ENCODE measurements at regions not wholly inside any gene's neighbourhood (a gene's known extent, or its start where the extent isn't known, plus 50 kb on each side); places are given as distances from the start of the nearest gene placed in this dataset.
"Not testable (repeated sequence)": the region's sequence is repeated elsewhere in the genome, so short reads cannot be mapped to it uniquely, and the experiment has no call there.

GRCh38 chr20:53863535-53863922 lies 206.9 kb downstream of the BCAS1 start:
- H3K4me3 ChIP-seq (ENCODE audit: low read depth in 1 of 3, low read length in 3 of 3); FAIRE-seq; DNase-seq; H3K36me3 ChIP-seq (ENCODE audit: control insufficient read depth in 3 of 3, insufficient read depth in 2 of 3, low read depth in 1 of 3, low read length in 3 of 3); H3K9me3 ChIP-seq (ENCODE audit: control insufficient read depth in 2 of 2, insufficient read depth in 1 of 2, low read depth in 1 of 2, low read length in 1 of 2); H3K27me3 ChIP-seq (ENCODE audit: control insufficient read depth in 3 of 3, insufficient read depth in 3 of 3, low read length in 3 of 3): not testable (repeated sequence)
- H3K27ac ChIP-seq (ENCODE audit: low read depth in 1 of 3, low read length in 2 of 3): peak overlapping the region in 1 of 3 donors; percentile 26
- 69 to 88% (median 73%) methylated on average over 3 of the region's 3 CpGs for WGBS, 3 donors
- peaks cover 3 to 31% (median 10%) of the 10 kb centered on the region in 3 donors for H3K4me1 ChIP-seq (ENCODE audit: control insufficient read depth in 3 of 3, insufficient read depth in 2 of 3, low read depth in 1 of 3, low read length in 2 of 3)

- not testable (repeated sequence) for H3K36me3 ChIP-seq (ENCODE audit: control insufficient read depth in 3 of 3, insufficient read depth in 2 of 3, low read depth in 1 of 3, low read length in 3 of 3); H3K4me3 ChIP-seq (ENCODE audit: low read depth in 1 of 3, low read length in 3 of 3); H3K9me3 ChIP-seq (ENCODE audit: control insufficient read depth in 2 of 2, insufficient read depth in 1 of 2, low read depth in 1 of 2, low read length in 1 of 2); DNase-seq; H3K27me3 ChIP-seq (ENCODE audit: control insufficient read depth in 3 of 3, insufficient read depth in 3 of 3, low read length in 3 of 3); H3K27ac ChIP-seq (ENCODE audit: low read depth in 1 of 3, low read length in 2 of 3); FAIRE-seq
- H3K4me1 ChIP-seq (ENCODE audit: control insufficient read depth in 3 of 3, insufficient read depth in 2 of 3, low read depth in 1 of 3, low read length in 2 of 3): peaks cover 3 to 34% (median 10%) of the 10 kb centered on the region in 3 donors
- 68 to 79% (median 77%) methylated on average over 5 of the region's 5 CpGs for WGBS, 3 donors
Measured at GRCh38 chr20:53863039-53863438, 207.4 kb downstream of the BCAS1 start.

- DNase-seq; H3K4me3 ChIP-seq (ENCODE audit: low read depth in 1 of 3, low read length in 3 of 3); FAIRE-seq; H3K36me3 ChIP-seq (ENCODE audit: control insufficient read depth in 3 of 3, insufficient read depth in 2 of 3, low read depth in 1 of 3, low read length in 3 of 3); H3K27ac ChIP-seq (ENCODE audit: low read depth in 1 of 3, low read length in 2 of 3); H3K9me3 ChIP-seq (ENCODE audit: control insufficient read depth in 2 of 2, insufficient read depth in 1 of 2, low read depth in 1 of 2, low read length in 1 of 2); H3K27me3 ChIP-seq (ENCODE audit: control insufficient read depth in 3 of 3, insufficient read depth in 3 of 3, low read length in 3 of 3): not testable (repeated sequence)
- peaks cover 4 to 34% (median 10%) of the 10 kb centered on the region in 3 donors for H3K4me1 ChIP-seq (ENCODE audit: control insufficient read depth in 3 of 3, insufficient read depth in 2 of 3, low read depth in 1 of 3, low read length in 2 of 3)
- WGBS, 3 donors: 91 to 98% (median 94%) methylated on average over 4 of the region's 4 CpGs
Measured at GRCh38 chr20:53862490-53862889, 207.9 kb downstream of the BCAS1 start.

GRCh38 chr20:53862136-53862397 lies 208.3 kb downstream of the BCAS1 start:
- 92 to 96% (median 93%) methylated on average over 1 of the region's 1 CpG for WGBS, 3 donors
- H3K27me3 ChIP-seq (ENCODE audit: control insufficient read depth in 3 of 3, insufficient read depth in 3 of 3, low read length in 3 of 3); FAIRE-seq; H3K9me3 ChIP-seq (ENCODE audit: control insufficient read depth in 2 of 2, insufficient read depth in 1 of 2, low read depth in 1 of 2, low read length in 1 of 2); H3K27ac ChIP-seq (ENCODE audit: low read depth in 1 of 3, low read length in 2 of 3); H3K4me3 ChIP-seq (ENCODE audit: low read depth in 1 of 3, low read length in 3 of 3); DNase-seq; H3K36me3 ChIP-seq (ENCODE audit: control insufficient read depth in 3 of 3, insufficient read depth in 2 of 3, low read depth in 1 of 3, low read length in 3 of 3): not testable (repeated sequence)
- H3K4me1 ChIP-seq (ENCODE audit: control insufficient read depth in 3 of 3, insufficient read depth in 2 of 3, low read depth in 1 of 3, low read length in 2 of 3): peaks cover 4 to 34% (median 10%) of the 10 kb centered on the region in 3 donors

- FAIRE-seq: no peak
- DNase-seq: no peak
- peaks cover 1 to 14% (median 2%) of the 10 kb centered on the region in 3 donors for H3K4me1 ChIP-seq (ENCODE audit: control insufficient read depth in 3 of 3, insufficient read depth in 2 of 3, low read depth in 1 of 3, low read length in 2 of 3)
- H3K9me3 ChIP-seq (ENCODE audit: control insufficient read depth in 2 of 2, insufficient read depth in 1 of 2, low read depth in 1 of 2, low read length in 1 of 2): no peaks in the 10 kb centered on the region
- H3K27ac ChIP-seq (ENCODE audit: low read depth in 1 of 3, low read length in 2 of 3): peak overlapping the region in 1 of 3 donors; percentile 8
- no peaks in the 10 kb centered on the region for H3K36me3 ChIP-seq (ENCODE audit: control insufficient read depth in 3 of 3, insufficient read depth in 2 of 3, low read depth in 1 of 3, low read length in 3 of 3)
- 63 to 85% (median 73%) methylated on average over 5 of the region's 5 CpGs for WGBS, 3 donors
- H3K27me3 ChIP-seq (ENCODE audit: control insufficient read depth in 3 of 3, insufficient read depth in 3 of 3, low read length in 3 of 3): no peaks in the 10 kb centered on the region
- no peak overlapping the region for H3K4me3 ChIP-seq (ENCODE audit: low read depth in 1 of 3, low read length in 3 of 3)
Measured at GRCh38 chr20:53859684-53860083, 210.7 kb downstream of the BCAS1 start.

- not testable (repeated sequence) for H3K36me3 ChIP-seq (ENCODE audit: control insufficient read depth in 3 of 3, insufficient read depth in 2 of 3, low read depth in 1 of 3, low read length in 3 of 3); H3K9me3 ChIP-seq (ENCODE audit: control insufficient read depth in 2 of 2, insufficient read depth in 1 of 2, low read depth in 1 of 2, low read length in 1 of 2); H3K27me3 ChIP-seq (ENCODE audit: control insufficient read depth in 3 of 3, insufficient read depth in 3 of 3, low read length in 3 of 3); DNase-seq; H3K4me3 ChIP-seq (ENCODE audit: low read depth in 1 of 3, low read length in 3 of 3); FAIRE-seq; H3K27ac ChIP-seq (ENCODE audit: low read depth in 1 of 3, low read length in 2 of 3)
- peaks cover 0 to 14% (median 2%) of the 10 kb centered on the region in 3 donors for H3K4me1 ChIP-seq (ENCODE audit: control insufficient read depth in 3 of 3, insufficient read depth in 2 of 3, low read depth in 1 of 3, low read length in 2 of 3)
- WGBS, 3 donors: 83 to 93% (median 91%) methylated on average over 5 of the region's 5 CpGs
Measured at GRCh38 chr20:53859009-53859408, 211.4 kb downstream of the BCAS1 start.

- H3K9me3 ChIP-seq (ENCODE audit: control insufficient read depth in 2 of 2, insufficient read depth in 1 of 2, low read depth in 1 of 2, low read length in 1 of 2); H3K36me3 ChIP-seq (ENCODE audit: control insufficient read depth in 3 of 3, insufficient read depth in 2 of 3, low read depth in 1 of 3, low read length in 3 of 3); DNase-seq; H3K4me3 ChIP-seq (ENCODE audit: low read depth in 1 of 3, low read length in 3 of 3); FAIRE-seq; H3K27me3 ChIP-seq (ENCODE audit: control insufficient read depth in 3 of 3, insufficient read depth in 3 of 3, low read length in 3 of 3): not testable (repeated sequence)
- Histone ChIP-seq H3K27ac (ENCODE audit: low read depth in 1 of 3, low read length in 2 of 3) (peak overlapping the region in 1 of 3 donors; percentile 81), H3K4me1 (ENCODE audit: control insufficient read depth in 3 of 3, insufficient read depth in 2 of 3, low read depth in 1 of 3, low read length in 2 of 3) (peaks cover 0 to 12% (median 2%) of the 10 kb centered on the region in 3 donors)
- 36 to 82% (median 50%) methylated on average over 3 of the region's 3 CpGs for WGBS, 3 donors
Measured at GRCh38 chr20:53858516-53858915, 211.9 kb downstream of the BCAS1 start.

GRCh38 chr20:53857723-53858236 lies 212.6 kb downstream of the BCAS1 start:
- Histone ChIP-seq H3K27ac (ENCODE audit: low read depth in 1 of 3, low read length in 2 of 3) (peak overlapping the region in 2 of 3 donors; percentile 60 to 81), H3K27me3 (ENCODE audit: control insufficient read depth in 3 of 3, insufficient read depth in 3 of 3, low read length in 3 of 3) (no peaks in the 10 kb centered on the region), H3K9me3 (ENCODE audit: control insufficient read depth in 2 of 2, insufficient read depth in 1 of 2, low read depth in 1 of 2, low read length in 1 of 2) (no peaks in the 10 kb centered on the region), H3K4me3 (ENCODE audit: low read depth in 1 of 3, low read length in 3 of 3) (no peak overlapping the region), H3K36me3 (ENCODE audit: control insufficient read depth in 3 of 3, insufficient read depth in 2 of 3, low read depth in 1 of 3, low read length in 3 of 3) (no peaks in the 10 kb centered on the region), H3K4me1 (ENCODE audit: control insufficient read depth in 3 of 3, insufficient read depth in 2 of 3, low read depth in 1 of 3, low read length in 2 of 3) (peaks cover 0 to 12% (median 2%) of the 10 kb centered on the region in 3 donors)
- 14 to 30% (median 25%) methylated on average over 7 of the region's 7 CpGs for WGBS, 3 donors
- DNase-seq: peak; percentile 79 to 84
- no peak for FAIRE-seq
